ENCODE measurements at regions not wholly inside any gene's neighbourhood (a gene's known extent, or its start where the extent isn't known, plus 50 kb on each side); places are given as distances from the start of the nearest gene placed in this dataset.

DNA sequence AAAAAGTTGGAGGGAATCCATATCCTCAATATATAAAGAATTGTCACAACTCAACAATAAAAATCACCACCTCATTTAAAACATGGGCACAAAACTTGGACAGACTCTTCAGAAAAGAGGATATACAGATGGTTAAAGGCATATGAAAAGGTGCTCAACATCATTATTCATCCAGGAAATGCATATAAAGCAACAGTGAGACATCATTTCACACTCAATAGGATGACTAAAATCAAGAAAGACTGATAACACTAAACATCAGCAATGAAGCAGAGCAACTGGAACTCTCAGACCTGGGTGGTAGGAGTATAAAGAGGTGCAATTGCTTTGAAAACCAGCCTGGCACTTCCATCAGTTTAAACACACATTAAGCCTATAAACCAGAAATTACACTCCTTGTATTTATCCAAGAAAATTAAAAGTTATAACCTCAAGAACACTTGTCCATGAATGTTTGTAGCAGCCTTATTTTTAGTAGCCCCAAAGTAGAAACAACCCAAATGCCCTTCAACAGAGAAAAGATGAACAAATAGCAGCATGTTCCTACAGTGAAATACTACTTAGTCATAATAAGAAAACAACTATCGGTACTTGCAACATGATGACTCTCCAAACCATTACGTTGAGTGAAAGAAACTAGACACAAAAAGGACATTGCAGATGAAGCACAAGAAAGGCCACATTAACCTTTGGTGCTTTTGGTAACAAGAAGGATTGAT lies 79.1 kb upstream of the TANC1 start:
- TF ChIP-seq, protein P1, sequence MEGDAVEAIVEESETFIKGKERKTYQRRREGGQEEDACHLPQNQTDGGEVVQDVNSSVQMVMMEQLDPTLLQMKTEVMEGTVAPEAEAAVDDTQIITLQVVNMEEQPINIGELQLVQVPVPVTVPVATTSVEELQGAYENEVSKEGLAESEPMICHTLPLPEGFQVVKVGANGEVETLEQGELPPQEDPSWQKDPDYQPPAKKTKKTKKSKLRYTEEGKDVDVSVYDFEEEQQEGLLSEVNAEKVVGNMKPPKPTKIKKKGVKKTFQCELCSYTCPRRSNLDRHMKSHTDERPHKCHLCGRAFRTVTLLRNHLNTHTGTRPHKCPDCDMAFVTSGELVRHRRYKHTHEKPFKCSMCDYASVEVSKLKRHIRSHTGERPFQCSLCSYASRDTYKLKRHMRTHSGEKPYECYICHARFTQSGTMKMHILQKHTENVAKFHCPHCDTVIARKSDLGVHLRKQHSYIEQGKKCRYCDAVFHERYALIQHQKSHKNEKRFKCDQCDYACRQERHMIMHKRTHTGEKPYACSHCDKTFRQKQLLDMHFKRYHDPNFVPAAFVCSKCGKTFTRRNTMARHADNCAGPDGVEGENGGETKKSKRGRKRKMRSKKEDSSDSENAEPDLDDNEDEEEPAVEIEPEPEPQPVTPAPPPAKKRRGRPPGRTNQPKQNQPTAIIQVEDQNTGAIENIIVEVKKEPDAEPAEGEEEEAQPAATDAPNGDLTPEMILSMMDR (IDR thresholded peaks at IDR 0.05), result no peak
- Mint-ChIP-seq H3K4me1 (peaks cover 38% of the 10 kb centered on the region), H3K36me3 (ENCODE audit: low read depth) (peaks cover 4% of the 10 kb centered on the region), H3K27me3 (ENCODE audit: low read depth, poor library complexity) (peaks cover 3% of the 10 kb centered on the region), H3K27ac (no peak overlapping the region), H3K4me3 (no peak overlapping the region), H3K9me3 (peaks cover 14% of the 10 kb centered on the region)
- no peak for DNase-seq

DNA sequence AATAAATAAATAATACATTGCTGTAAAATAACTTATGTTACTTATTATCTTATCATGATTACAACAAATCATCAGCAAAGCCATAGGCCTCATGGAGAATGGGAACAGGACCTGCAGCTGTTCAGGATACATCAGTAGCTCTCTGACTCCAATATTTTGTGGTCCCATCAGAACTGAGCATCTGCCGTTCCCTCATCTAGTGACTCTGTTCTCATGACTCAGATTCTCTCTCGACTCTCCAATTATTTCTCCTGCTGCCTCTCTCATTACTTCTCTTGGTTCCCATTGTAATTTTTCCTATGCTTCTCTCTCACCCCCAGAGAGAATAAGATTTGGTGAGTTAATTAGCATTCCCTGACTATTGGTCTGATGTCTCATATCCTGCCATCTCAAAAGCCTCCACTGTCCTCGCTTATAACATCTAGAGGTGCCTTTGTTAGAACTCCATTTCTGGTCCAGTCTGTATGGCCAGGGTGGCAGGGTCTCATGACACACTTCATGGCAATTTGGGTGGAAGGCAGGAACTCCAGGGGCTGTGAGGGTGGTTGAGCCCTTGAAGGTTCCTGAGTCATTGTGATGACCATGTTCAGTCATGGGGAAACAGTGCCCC lies 78.0 kb upstream of the TANC1 start:
- no peak overlapping the region for H3K4me3 Mint-ChIP-seq
- no peak overlapping the region for H3K27ac Mint-ChIP-seq
- TF ChIP-seq, protein P1 (IDR thresholded peaks at IDR 0.05), result no peak

DNA sequence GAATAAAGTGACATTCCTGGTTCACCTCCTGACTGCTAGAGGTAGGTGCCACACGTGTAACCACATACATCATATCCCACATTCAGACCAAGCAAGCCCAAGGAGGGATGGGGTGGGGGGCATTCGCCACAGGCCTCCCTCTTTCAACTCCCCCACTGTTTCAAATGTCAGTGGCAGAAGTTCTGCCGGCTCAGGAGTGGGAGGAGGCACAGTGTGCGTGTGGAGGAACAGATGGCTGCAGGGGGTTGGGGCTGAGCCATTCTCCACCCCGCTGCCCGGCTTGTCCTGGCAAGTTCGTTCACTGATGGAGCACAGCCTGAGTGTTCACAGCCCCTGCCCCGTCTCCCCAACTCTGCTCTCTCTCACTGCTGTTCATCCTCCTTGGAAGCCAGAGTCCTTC lies 75.4 kb upstream of the TANC1 start:
- Mint-ChIP-seq H3K4me1 (peaks cover 34% of the 10 kb centered on the region), H3K27ac (no peak overlapping the region), H3K27me3 (ENCODE audit: low read depth, poor library complexity) (peaks cover 1% of the 10 kb centered on the region), H3K36me3 (ENCODE audit: low read depth) (peaks cover 4% of the 10 kb centered on the region), H3K9me3 (peaks cover 22% of the 10 kb centered on the region), H3K4me3 (no peak overlapping the region)
- TF ChIP-seq, protein P1 (IDR thresholded peaks at IDR 0.05), result no peak
- no peak for DNase-seq

More for the DNA sequence above, 78.0 kb upstream of the TANC1 start:
- H3K27me3 Mint-ChIP-seq (ENCODE audit: low read depth, poor library complexity), result peaks cover 1% of the 10 kb centered on the region
- H3K36me3 Mint-ChIP-seq (ENCODE audit: low read depth), result peaks cover 4% of the 10 kb centered on the region
- peaks cover 34% of the 10 kb centered on the region for H3K4me1 Mint-ChIP-seq
- DNase-seq, result no peak
- peaks cover 14% of the 10 kb centered on the region for H3K9me3 Mint-ChIP-seq

DNA sequence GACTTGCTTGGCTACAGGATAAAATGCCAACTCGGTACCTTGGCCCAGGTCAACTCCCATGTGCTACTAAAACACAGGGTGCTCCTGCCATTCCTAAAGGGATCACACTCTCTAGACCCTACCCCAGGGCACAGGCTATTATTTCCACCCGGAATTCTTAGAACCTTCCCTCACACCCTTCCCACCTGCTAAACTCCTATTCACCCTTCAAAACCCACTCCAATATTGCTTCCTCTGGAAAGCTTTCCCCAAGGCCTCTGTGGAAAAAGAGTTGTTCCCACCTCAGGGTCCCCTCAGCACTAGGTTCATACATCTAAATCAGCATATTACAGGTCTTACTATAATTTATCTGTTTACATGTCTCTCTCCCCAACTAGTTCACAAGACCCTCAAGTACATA lies 75.0 kb upstream of the TANC1 start:
- Mint-ChIP-seq H3K4me3 (no peak overlapping the region), H3K27ac (peak overlapping the region; percentile 17), H3K9me3 (peaks cover 22% of the 10 kb centered on the region), H3K27me3 (ENCODE audit: low read depth, poor library complexity) (peaks cover 3% of the 10 kb centered on the region), H3K4me1 (peaks cover 34% of the 10 kb centered on the region), H3K36me3 (ENCODE audit: low read depth) (peaks cover 4% of the 10 kb centered on the region)
- TF ChIP-seq, protein P1 (IDR thresholded peaks at IDR 0.05), result no peak
- no peak for DNase-seq

DNA sequence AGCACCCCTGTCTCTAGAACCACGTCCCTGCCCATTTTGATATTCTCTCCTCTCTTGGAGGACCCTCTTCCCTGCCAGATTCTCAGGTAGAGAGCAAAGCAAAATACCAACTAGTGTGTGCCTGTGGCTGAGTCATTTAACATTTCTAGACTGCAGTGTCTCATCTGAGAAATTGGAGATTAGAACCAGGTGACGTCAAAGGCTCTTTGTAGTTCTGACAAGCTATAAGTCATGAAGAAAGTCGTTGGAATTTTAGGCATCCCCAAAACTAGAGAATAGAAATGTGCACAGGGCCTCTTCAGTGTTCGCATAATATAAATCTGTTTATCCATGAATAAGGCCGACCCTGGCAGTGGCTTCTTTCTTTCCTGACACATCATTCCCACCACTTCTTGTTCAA lies 74.4 kb upstream of the TANC1 start:
- no peak for DNase-seq
- H3K4me1 Mint-ChIP-seq, result peaks cover 34% of the 10 kb centered on the region
- H3K36me3 Mint-ChIP-seq (ENCODE audit: low read depth), result peaks cover 4% of the 10 kb centered on the region
- H3K4me3 Mint-ChIP-seq, result no peak overlapping the region
- TF ChIP-seq, protein P1 (IDR thresholded peaks at IDR 0.05), result no peak
- H3K9me3 Mint-ChIP-seq, result peaks cover 21% of the 10 kb centered on the region
- H3K27me3 Mint-ChIP-seq (ENCODE audit: low read depth, poor library complexity), result peaks cover 3% of the 10 kb centered on the region
- no peak overlapping the region for H3K27ac Mint-ChIP-seq

DNA sequence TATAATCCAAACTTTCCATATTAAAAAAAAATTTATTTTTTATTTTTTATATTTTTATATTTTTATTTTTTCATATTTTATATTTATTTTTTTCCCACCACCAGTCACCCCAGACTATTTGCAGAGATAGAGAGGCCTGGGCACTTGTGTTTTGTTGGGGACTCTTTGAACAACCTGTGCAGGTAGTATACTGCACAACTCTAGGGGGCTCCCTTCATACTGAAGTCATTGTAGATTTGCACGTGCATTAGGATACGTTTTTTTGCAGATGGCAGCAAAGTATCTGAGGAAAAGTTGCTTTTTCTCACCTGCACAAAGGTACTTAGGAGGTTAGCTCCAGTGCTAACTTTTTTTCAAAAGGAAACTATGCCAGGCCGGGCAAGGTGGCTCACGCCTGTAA lies 73.9 kb upstream of the TANC1 start:
- Mint-ChIP-seq H3K27me3 (ENCODE audit: low read depth, poor library complexity) (peaks cover 3% of the 10 kb centered on the region), H3K4me3 (no peak overlapping the region), H3K4me1 (peaks cover 34% of the 10 kb centered on the region), H3K27ac (no peak overlapping the region), H3K9me3 (peaks cover 16% of the 10 kb centered on the region), H3K36me3 (ENCODE audit: low read depth) (peaks cover 4% of the 10 kb centered on the region)
- no peak for DNase-seq
- TF ChIP-seq, protein P1 (IDR thresholded peaks at IDR 0.05), result no peak
